ENCODE measurements at regions not wholly inside any gene's neighbourhood (a gene's known extent, or its start where the extent isn't known, plus 50 kb on each side); places are given as distances from the start of the nearest gene placed in this dataset.

DNA sequence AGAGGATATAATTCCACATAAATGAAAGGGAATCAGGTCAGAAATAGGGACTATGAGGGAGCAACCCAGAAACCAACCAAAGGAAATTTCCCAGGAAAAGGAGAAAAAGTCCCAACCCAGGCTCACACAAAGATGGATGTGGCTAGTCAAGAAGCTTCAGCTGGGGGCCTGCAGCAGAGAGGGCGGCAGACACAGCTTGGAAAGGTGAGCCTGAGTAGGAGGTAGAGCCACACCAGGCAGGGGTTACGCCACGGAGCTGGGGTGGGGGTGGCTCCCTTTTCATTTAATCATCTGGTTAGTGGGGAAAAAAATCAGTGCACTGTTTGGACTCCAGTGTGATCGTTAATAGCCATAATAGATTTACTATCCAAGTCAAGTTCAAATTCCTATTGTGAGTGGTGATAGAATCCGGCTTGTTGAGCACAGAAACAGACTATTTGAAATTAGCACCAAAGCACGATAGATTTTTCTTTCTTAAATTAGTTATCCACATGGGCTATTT lies 220.6 kb downstream of the TPBG start (continued):
- no peak for TF ChIP-seq E2F4 (IDR thresholded peaks at IDR 0.05; ENCODE audit: low read depth, low read length)

DNA sequence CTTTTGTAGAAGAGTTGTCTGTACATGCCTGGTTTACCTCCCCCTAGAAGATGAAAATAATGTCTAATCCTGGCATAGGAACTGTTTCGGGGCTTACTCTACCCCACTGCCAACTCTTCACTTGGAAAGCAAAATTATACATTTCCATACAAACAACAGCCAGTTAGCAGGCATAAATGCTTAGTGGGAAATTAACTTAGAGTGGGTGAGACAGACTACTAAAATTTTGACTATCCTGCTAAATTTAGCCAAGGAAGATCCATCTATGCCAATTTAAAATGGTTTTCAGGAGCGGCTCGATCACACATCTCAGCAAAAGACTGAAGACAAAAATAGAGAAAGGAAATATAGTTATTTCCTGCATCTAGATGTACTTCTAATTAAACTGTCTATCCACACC lies 221.2 kb downstream of the TPBG start:
- RAD21 ChIA-PET (ENCODE audit: unreplicated experiment), result no interaction called here
- DNase-seq (ENCODE audit: low read depth, low spot score) (no peak), ATAC-seq (no peak), FAIRE-seq (no peak)
- Histone ChIP-seq H3K79me2 (ENCODE audit: control insufficient read depth, insufficient read depth, low read length) (no peaks in the 10 kb centered on the region), H4K20me1 (ENCODE audit: control insufficient read depth, insufficient read depth) (no peaks in the 10 kb centered on the region), H3K4me2 (ENCODE audit: control insufficient read depth, insufficient read depth) (peak overlapping the region; percentile 13; the same call in 1 of the 2 replicates), H3K4me3 (no peak overlapping the region), H3K4me1 (ENCODE audit: control insufficient read depth, insufficient read depth, low read length) (no peaks in the 10 kb centered on the region), H3K9me3 (replicated peaks; ENCODE audit: control insufficient read depth, insufficient read depth, low read length) (no peaks in the 10 kb centered on the region), H3K27me3 (replicated peaks in 1 of 2; ENCODE audit: control insufficient read depth in 2 of 2, insufficient read depth in 2 of 2, low read length in 1 of 2) (no peaks in the 10 kb centered on the region), H3K27ac (ENCODE audit: control insufficient read depth, insufficient read depth) (no peak overlapping the region), H3K9ac (ENCODE audit: control insufficient read depth, insufficient read depth, low read length) (no peak overlapping the region), H3K36me3 (ENCODE audit: control insufficient read depth in 2 of 2, insufficient read depth in 2 of 2, low read length in 1 of 2) (no peaks in the 10 kb centered on the region), H2AFZ (ENCODE audit: control insufficient read depth, low read depth, low read length) (no peak overlapping the region)
- in situ Hi-C loops (cut with MboI) (no loop called here), intact Hi-C loops (cut with micrococcal nuclease; ENCODE audit: unreplicated experiment) (loop anchor here (5.0 kb wide), 1 partner anchor 218 kb away; no protein-coding TSS in a partner anchor)
- POLR2A ChIA-PET, result no interaction called here
- BruUV-seq (replicated peaks), result no TSS peak
- CTCF ChIA-PET, result interaction anchor here (1.2 kb wide), 1 partner anchor 312 kb away, joined by 3 read pairs; no protein-coding TSS in a partner anchor
- SMC1A ChIA-PET (ENCODE audit: uncharacterized antibody, unreplicated experiment), result no interaction called here
- TF ChIP-seq, protein P1, sequence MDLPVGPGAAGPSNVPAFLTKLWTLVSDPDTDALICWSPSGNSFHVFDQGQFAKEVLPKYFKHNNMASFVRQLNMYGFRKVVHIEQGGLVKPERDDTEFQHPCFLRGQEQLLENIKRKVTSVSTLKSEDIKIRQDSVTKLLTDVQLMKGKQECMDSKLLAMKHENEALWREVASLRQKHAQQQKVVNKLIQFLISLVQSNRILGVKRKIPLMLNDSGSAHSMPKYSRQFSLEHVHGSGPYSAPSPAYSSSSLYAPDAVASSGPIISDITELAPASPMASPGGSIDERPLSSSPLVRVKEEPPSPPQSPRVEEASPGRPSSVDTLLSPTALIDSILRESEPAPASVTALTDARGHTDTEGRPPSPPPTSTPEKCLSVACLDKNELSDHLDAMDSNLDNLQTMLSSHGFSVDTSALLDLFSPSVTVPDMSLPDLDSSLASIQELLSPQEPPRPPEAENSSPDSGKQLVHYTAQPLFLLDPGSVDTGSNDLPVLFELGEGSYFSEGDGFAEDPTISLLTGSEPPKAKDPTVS (IDR thresholded peaks at IDR 0.05; ENCODE audit: low read depth, low read length), result no peak
- TF ChIP-seq RUNX3 (IDR thresholded peaks at IDR 0.05; ENCODE audit: low read length) (no peak), TCF12 (IDR thresholded peaks at IDR 0.05; ENCODE audit: low read depth, low read length) (no peak), STAT3 (IDR thresholded peaks at IDR 0.05; ENCODE audit: low read depth, low read length) (no peak), ZNF24 (IDR thresholded peaks at IDR 0.05) (no peak), TCF3 (IDR thresholded peaks at IDR 0.05; ENCODE audit: borderline replicate concordance, insufficient read depth, low read depth, low read length) (no peak), CBX3 (IDR thresholded peaks at IDR 0.05; ENCODE audit: borderline replicate concordance, low read depth) (no peak), TBL1XR1 (IDR thresholded peaks at IDR 0.05; ENCODE audit: low read depth, low read length) (no peak), NR2C1 (IDR thresholded peaks at IDR 0.05) (no peak), YBX1 (IDR thresholded peaks at IDR 0.05) (no peak), POLR2A (IDR thresholded peaks at IDR 0.05; ENCODE audit: low read depth, low read length) (no peak), CEBPB (IDR thresholded peaks at IDR 0.05; ENCODE audit: borderline replicate concordance in 1 of 2, low read depth in 2 of 2, low read length in 2 of 2) (no peak), EED (IDR thresholded peaks at IDR 0.05; ENCODE audit: low read depth) (no peak), FOXM1 (IDR thresholded peaks at IDR 0.05; ENCODE audit: low read depth, low read length) (no peak)
- TF ChIP-seq, protein P2, sequence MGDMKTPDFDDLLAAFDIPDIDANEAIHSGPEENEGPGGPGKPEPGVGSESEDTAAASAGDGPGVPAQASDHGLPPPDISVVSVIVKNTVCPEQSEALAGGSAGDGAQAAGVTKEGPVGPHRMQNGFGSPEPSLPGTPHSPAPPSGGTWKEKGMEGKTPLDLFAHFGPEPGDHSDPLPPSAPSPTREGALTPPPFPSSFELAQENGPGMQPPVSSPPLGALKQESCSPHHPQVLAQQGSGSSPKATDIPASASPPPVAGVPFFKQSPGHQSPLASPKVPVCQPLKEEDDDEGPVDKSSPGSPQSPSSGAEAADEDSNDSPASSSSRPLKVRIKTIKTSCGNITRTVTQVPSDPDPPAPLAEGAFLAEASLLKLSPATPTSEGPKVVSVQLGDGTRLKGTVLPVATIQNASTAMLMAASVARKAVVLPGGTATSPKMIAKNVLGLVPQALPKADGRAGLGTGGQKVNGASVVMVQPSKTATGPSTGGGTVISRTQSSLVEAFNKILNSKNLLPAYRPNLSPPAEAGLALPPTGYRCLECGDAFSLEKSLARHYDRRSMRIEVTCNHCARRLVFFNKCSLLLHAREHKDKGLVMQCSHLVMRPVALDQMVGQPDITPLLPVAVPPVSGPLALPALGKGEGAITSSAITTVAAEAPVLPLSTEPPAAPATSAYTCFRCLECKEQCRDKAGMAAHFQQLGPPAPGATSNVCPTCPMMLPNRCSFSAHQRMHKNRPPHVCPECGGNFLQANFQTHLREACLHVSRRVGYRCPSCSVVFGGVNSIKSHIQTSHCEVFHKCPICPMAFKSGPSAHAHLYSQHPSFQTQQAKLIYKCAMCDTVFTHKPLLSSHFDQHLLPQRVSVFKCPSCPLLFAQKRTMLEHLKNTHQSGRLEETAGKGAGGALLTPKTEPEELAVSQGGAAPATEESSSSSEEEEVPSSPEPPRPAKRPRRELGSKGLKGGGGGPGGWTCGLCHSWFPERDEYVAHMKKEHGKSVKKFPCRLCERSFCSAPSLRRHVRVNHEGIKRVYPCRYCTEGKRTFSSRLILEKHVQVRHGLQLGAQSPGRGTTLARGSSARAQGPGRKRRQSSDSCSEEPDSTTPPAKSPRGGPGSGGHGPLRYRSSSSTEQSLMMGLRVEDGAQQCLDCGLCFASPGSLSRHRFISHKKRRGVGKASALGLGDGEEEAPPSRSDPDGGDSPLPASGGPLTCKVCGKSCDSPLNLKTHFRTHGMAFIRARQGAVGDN (IDR thresholded peaks at IDR 0.05), result no peak
- WGBS (ENCODE audit: insufficient coverage, insufficient replicate concordance, low lambda C conversion rate, missing lambda C conversion rate), result 0% methylated on average over 3 of the region's 3 CpGs
